A673 (cell line): ENCODE measurements at regions not wholly inside any gene's neighbourhood (a gene's known extent, or its start where the extent isn't known, plus 50 kb on each side); places are given as distances from the start of the nearest gene placed in this dataset.
"Not testable (repeated sequence)": the region's sequence is repeated elsewhere in the genome, so short reads cannot be mapped to it uniquely, and the experiment has no call there.

Experiments used
- BruUV-seq: library from RNA; stranded (reverse); fragments of 400-500 nt; replicated peaks from 2 replicates; lab custom pipeline; 2021; lab: Mats Ljungman, UMichigan
- CTCF ChIA-PET: fragments of 300-600 bp; sonication (Branson Sonifier 250); formaldehyde crosslinking; loops from one replicate; lab custom pipeline; 2022; ENCODE audit warnings: antibody characterized with exemption; lab: Charles Lee
- POLR2A ChIA-PET: fragments of 300-600 bp; sonication (Branson Sonifier 250); formaldehyde crosslinking; loops from one replicate; lab custom pipeline; 2022; ENCODE audit warnings: antibody characterized with exemption; ENCODE audit not compliant: low non-redundant PET; lab: Charles Lee
- DNase-seq: peaks from one replicate; pipeline ENCODE4 v3.0.0-alpha.2; 2015; ENCODE audit warnings: low spot score
- H3K27ac ChIP-seq: fragments of 200-600 bp; sonication (generic); 2 replicates; pipeline ENCODE4 v1.5.1; 2016; ENCODE audit warnings: mixed run types, low read depth, mild to moderate bottlenecking, mixed read lengths, antibody characterized with exemption, low read length; ENCODE audit not compliant: poor library complexity, severe bottlenecking
- H3K27me3 ChIP-seq: fragments of 200-600 bp; sonication (generic); replicated peaks from 2 replicates; pipeline ENCODE4 v1.6.1; 2017; ENCODE audit warnings: mixed run types, low read depth, mild to moderate bottlenecking, mixed read lengths, antibody characterized with exemption, low read length; ENCODE audit not compliant: insufficient read depth, poor library complexity
- H3K36me3 ChIP-seq: fragments of 200-600 bp; sonication (generic); 2 replicates; pipeline ENCODE4 v1.6.1; 2016; ENCODE audit warnings: mixed run types, mild to moderate bottlenecking, mixed read lengths, antibody characterized with exemption, low read length; ENCODE audit not compliant: insufficient read depth, poor library complexity, severe bottlenecking
- H3K4me1 ChIP-seq: fragments of 200-600 bp; sonication (generic); 2 replicates; pipeline ENCODE4 v1.6.1; 2017; ENCODE audit warnings: mixed run types, mild to moderate bottlenecking, mixed read lengths, antibody characterized with exemption, low read length; ENCODE audit not compliant: insufficient read depth, poor library complexity, severe bottlenecking
- H3K4me3 ChIP-seq: fragments of 200-600 bp; sonication (generic); 2 replicates; pipeline ENCODE4 v1.5.1; 2016; ENCODE audit warnings: low read depth, mixed run types, mild to moderate bottlenecking, mixed read lengths, low read length; ENCODE audit not compliant: poor library complexity, severe bottlenecking
- H3K9me3 ChIP-seq: fragments of 200-600 bp; sonication (generic); 2 replicates; pipeline ENCODE4 v1.6.1; 2016; ENCODE audit warnings: mixed run types, low read depth, mild to moderate bottlenecking, mixed read lengths, antibody characterized with exemption, low read length; ENCODE audit not compliant: poor library complexity, severe bottlenecking
- CTCF ChIP-seq: fragments of 300-800, 200-600 bp; sonication (generic); conservative IDR thresholded peaks from 2 replicates; pipeline ENCODE4 v1.5.1; 2017; ENCODE audit warnings: low read depth, mild to moderate bottlenecking, antibody characterized with exemption, low read length, moderate library complexity, mixed read lengths
- EZH2 ChIP-seq: fragments of 200-600 bp; sonication (generic); IDR thresholded peaks from 2 replicates; pipeline ENCODE4 v1.6.1; 2017; ENCODE audit warnings: borderline replicate concordance, low read depth, mild to moderate bottlenecking, mixed read lengths, antibody characterized with exemption, low read length; ENCODE audit not compliant: poor library complexity, severe bottlenecking
- intact Hi-C: fragments of 100-400 bp; cut with micrococcal nuclease; formaldehyde crosslinking; loops from one replicate; pipeline ENCODE4 v1.10.0; 2022; ENCODE audit not compliant: unreplicated experiment

DNA sequence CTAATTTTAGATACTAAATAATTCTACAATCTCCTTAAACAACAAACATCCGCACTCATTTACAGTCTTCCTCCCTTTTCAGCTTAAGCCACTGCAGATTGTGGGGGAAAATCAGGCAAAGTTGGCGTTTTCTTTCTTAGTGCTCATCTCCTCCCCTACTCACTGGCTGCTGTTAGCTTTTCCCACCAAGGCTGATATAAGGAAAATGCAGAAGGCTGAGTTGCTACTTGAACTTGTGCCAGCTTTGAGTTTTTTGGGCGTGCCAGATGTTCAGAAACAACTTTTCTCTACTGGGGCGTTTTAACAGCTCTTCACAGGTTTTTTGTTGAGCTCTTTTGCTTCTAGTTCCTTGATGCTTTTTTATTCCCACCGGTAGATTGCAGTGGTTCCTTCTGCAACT, 222.0 kb downstream of the PYDC2 start:
- peaks cover 10% of the 10 kb centered on the region for H3K4me1 ChIP-seq
- H3K9me3 ChIP-seq = no peaks in the 10 kb centered on the region
- H3K27ac ChIP-seq = no peak overlapping the region
- ChIA-PET POLR2A (no interaction called here), CTCF (no interaction called here)
- TF ChIP-seq CTCF (no peak), EZH2 (no peak)
- DNase-seq = no peak
- no peaks in the 10 kb centered on the region for H3K36me3 ChIP-seq
- BruUV-seq = no TSS peak
- H3K27me3 ChIP-seq = no peaks in the 10 kb centered on the region
- H3K4me3 ChIP-seq = no peak overlapping the region
- intact Hi-C loops = no loop called here

DNA sequence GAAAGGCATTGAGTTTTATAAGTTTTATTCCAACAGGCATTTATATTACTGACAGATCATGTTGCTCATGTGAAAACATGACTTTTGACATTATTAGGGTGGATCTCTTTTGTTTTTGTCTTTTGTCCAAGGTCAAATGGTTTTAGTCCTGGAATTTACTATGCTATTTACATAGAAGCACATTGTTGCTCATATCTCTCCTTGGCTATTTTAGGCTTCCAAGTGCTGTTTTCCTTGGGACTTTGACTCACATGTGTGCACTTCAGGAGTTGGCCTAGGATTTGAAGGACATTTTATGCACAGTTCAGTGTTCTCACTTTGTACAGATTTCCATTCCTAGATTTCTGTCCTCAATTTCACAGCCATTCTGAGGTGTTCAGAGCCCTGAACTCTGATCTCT, 225.7 kb downstream of the PYDC2 start:
- Histone ChIP-seq H3K36me3 (no peaks in the 10 kb centered on the region), H3K27me3 (no peaks in the 10 kb centered on the region), H3K4me1 (peaks cover 10% of the 10 kb centered on the region), H3K9me3 (no peaks in the 10 kb centered on the region), H3K4me3 (no peak overlapping the region), H3K27ac (no peak overlapping the region)
- BruUV-seq = no TSS peak
- CTCF ChIA-PET = no interaction called here
- no peak for DNase-seq
- POLR2A ChIA-PET = no interaction called here
- intact Hi-C loops = no loop called here
- TF ChIP-seq CTCF = no peak
- no peak for TF ChIP-seq EZH2

DNA sequence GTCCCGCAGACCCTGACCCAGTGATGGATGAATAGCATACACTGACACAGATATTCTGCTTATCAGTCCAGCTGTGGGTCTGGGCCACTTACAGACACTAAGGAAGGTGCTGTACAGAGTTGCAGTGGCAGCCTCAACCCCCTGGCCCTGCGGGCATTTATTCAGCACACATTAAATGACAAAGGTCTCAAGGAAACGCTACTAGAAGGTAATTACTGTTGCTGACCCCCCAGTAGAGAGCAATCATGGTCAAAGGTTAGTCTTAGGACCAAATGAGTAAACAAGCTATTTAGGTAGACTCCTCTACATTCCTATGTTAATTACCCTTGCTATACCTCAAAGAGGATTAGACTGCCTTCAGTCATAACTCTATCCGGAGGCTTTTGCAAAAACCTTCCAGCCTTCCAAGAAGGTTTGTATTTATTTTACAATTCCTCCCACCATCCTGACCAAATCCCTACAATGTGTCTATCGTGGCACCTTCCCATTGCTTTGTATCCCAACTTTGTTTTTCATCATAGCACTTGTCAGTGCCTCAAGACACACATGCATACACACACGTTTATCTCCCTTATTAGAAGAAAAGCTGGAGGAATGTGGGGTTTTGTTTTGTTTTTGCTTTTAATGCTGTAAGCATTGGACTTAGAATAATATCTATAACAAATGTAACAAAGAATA, 227.9 kb downstream of the PYDC2 start:
- Histone ChIP-seq H3K4me1 (peaks cover 25% of the 10 kb centered on the region), H3K27ac (no peak overlapping the region), H3K4me3 (no peak overlapping the region), H3K27me3 (no peaks in the 10 kb centered on the region), H3K9me3 (no peaks in the 10 kb centered on the region), H3K36me3 (no peaks in the 10 kb centered on the region)
- no TSS peak for BruUV-seq
- no peak for TF ChIP-seq EZH2
- no peak for TF ChIP-seq CTCF
- ChIA-PET POLR2A (no interaction called here), CTCF (no interaction called here)
- no peak for DNase-seq
- intact Hi-C loops = no loop called here

GRCh38 chr3:191691184-191691583, 230.2 kb downstream of the PYDC2 start:
- H3K27ac ChIP-seq, H3K36me3 ChIP-seq, DNase-seq, POLR2A ChIA-PET, H3K9me3 ChIP-seq, H3K27me3 ChIP-seq, BruUV-seq, H3K4me3 ChIP-seq, intact Hi-C loops, CTCF ChIA-PET: not testable (repeated sequence)
- peaks cover 40% of the 10 kb centered on the region for H3K4me1 ChIP-seq
